ENCODE measurements at regions not wholly inside any gene's neighbourhood (a gene's known extent, or its start where the extent isn't known, plus 50 kb on each side); places are given as distances from the start of the nearest gene placed in this dataset.
A peak's percentile ranks its signal among the peaks of the same experiment; 100 is the strongest.

DNA sequence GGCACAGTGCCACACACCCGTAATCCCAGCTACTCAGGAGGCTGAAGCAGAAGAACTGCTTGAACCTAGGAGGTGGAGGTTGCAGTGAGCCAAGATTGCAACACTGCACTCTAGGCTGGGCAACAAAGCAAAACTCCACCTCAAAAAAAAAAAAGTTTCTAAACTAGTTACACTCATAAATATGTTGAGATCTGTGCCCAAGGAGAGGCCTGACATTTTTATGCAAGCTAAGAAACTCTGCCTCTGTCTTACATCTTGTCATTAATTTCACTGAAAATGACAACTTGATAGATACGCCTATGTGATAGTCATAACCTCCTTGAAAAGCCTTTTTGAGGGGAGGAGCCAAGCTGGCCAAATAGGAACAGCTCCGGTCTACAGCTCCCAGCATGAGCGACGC lies 412.7 kb downstream of the STK39 start:
- no peaks in the 10 kb centered on the region for H4K20me1 ChIP-seq (ENCODE audit: control insufficient read depth, extremely low read depth, insufficient read depth, low read length)
- H3K4me2 ChIP-seq (ENCODE audit: control insufficient read depth, extremely low read depth, insufficient read depth, low read depth, low read length) = no peak overlapping the region
- H3K4me3 ChIP-seq (ENCODE audit: control insufficient read depth in 2 of 3, extremely low read depth in 1 of 3, insufficient read depth in 2 of 3, low read depth in 1 of 3, low read length in 3 of 3) = no peak overlapping the region
- H3K4me1 ChIP-seq (ENCODE audit: control insufficient read depth, extremely low read depth, insufficient read depth, low read length) = no peaks in the 10 kb centered on the region
- H3K9me1 ChIP-seq (ENCODE audit: control insufficient read depth, extremely low read depth, insufficient read depth, low read length) = no peaks in the 10 kb centered on the region
- TF ChIP-seq EZH2 (IDR thresholded peaks at IDR 0.05; ENCODE audit: low read length) = no peak
- TF ChIP-seq, protein P1, sequence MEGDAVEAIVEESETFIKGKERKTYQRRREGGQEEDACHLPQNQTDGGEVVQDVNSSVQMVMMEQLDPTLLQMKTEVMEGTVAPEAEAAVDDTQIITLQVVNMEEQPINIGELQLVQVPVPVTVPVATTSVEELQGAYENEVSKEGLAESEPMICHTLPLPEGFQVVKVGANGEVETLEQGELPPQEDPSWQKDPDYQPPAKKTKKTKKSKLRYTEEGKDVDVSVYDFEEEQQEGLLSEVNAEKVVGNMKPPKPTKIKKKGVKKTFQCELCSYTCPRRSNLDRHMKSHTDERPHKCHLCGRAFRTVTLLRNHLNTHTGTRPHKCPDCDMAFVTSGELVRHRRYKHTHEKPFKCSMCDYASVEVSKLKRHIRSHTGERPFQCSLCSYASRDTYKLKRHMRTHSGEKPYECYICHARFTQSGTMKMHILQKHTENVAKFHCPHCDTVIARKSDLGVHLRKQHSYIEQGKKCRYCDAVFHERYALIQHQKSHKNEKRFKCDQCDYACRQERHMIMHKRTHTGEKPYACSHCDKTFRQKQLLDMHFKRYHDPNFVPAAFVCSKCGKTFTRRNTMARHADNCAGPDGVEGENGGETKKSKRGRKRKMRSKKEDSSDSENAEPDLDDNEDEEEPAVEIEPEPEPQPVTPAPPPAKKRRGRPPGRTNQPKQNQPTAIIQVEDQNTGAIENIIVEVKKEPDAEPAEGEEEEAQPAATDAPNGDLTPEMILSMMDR (optimal IDR thresholded peaks at IDR 0.05 in 1 of 3, IDR thresholded peaks at IDR 0.05 in 1 of 3, conservative IDR thresholded peaks at IDR 0.05 in 1 of 3; ENCODE audit: extremely low read depth in 1 of 3, insufficient read depth in 2 of 3, low read length in 3 of 3) = no peak
- no peaks in the 10 kb centered on the region for H3K36me3 ChIP-seq (ENCODE audit: control insufficient read depth in 2 of 2, extremely low read depth in 1 of 2, insufficient read depth in 2 of 2, low read length in 2 of 2)
- no peaks in the 10 kb centered on the region for H3K27me3 ChIP-seq (ENCODE audit: control insufficient read depth, extremely low read depth, insufficient read depth, low read length)
- H3K79me2 ChIP-seq (ENCODE audit: control insufficient read depth, insufficient read depth, low read length) = no peaks in the 10 kb centered on the region
- H2AFZ ChIP-seq (ENCODE audit: control insufficient read depth, low read length) = no peak overlapping the region
- H3K9ac ChIP-seq (ENCODE audit: control insufficient read depth, extremely low read depth, insufficient read depth, low read length) = no peak overlapping the region
- DNase-seq (ENCODE audit: low read depth, low spot score) (no peak), FAIRE-seq (no peak)
- H3K27ac ChIP-seq (ENCODE audit: control insufficient read depth, insufficient read depth, low read length) = no peak overlapping the region
- no peaks in the 10 kb centered on the region for H3K9me3 ChIP-seq (ENCODE audit: control insufficient read depth, low read depth, low read length)
- dilution Hi-C loops (cut with MboI; ENCODE audit: extremely low pct_ligation_motif_present, low sequenced_read_pairs) = no loop called here

DNA sequence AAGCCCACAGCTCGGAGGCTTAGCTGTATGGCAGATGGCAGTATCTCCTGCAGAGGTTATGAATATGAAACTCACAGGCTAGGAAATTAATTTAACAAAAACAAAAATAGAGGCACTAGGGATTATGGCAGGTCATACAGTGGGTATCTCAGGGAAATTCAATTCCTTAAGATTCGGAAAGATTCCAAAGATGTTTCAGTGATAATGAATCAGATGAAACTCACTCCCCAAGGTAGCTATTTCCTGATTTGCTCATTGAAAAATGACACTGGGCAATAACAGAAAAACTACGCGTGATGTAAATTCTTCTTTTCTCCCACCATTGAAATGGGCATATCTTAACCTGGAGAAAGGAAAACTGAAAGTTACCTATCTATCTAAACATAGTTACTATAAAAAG lies 414.1 kb downstream of the STK39 start:
- no peaks in the 10 kb centered on the region for H3K9me3 ChIP-seq (ENCODE audit: control insufficient read depth, low read depth, low read length)
- no peaks in the 10 kb centered on the region for H3K79me2 ChIP-seq (ENCODE audit: control insufficient read depth, insufficient read depth, low read length)
- FAIRE-seq (no peak), DNase-seq (ENCODE audit: low read depth, low spot score) (no peak)
- peak overlapping the region; percentile 29 for H3K4me2 ChIP-seq (ENCODE audit: control insufficient read depth, extremely low read depth, insufficient read depth, low read depth, low read length)
- no peaks in the 10 kb centered on the region for H3K9me1 ChIP-seq (ENCODE audit: control insufficient read depth, extremely low read depth, insufficient read depth, low read length)
- H3K27ac ChIP-seq (ENCODE audit: control insufficient read depth, insufficient read depth, low read length) = no peak overlapping the region
- no peaks in the 10 kb centered on the region for H3K36me3 ChIP-seq (ENCODE audit: control insufficient read depth in 2 of 2, extremely low read depth in 1 of 2, insufficient read depth in 2 of 2, low read length in 2 of 2)
- H3K27me3 ChIP-seq (ENCODE audit: control insufficient read depth, extremely low read depth, insufficient read depth, low read length) = no peaks in the 10 kb centered on the region
- TF ChIP-seq, protein P1 (optimal IDR thresholded peaks at IDR 0.05 in 1 of 3, IDR thresholded peaks at IDR 0.05 in 1 of 3, conservative IDR thresholded peaks at IDR 0.05 in 1 of 3; ENCODE audit: extremely low read depth in 1 of 3, insufficient read depth in 2 of 3, low read length in 3 of 3) = no peak
- no peak for TF ChIP-seq EZH2 (IDR thresholded peaks at IDR 0.05; ENCODE audit: low read length)
- H3K4me1 ChIP-seq (ENCODE audit: control insufficient read depth, extremely low read depth, insufficient read depth, low read length) = no peaks in the 10 kb centered on the region
- no peak overlapping the region for H2AFZ ChIP-seq (ENCODE audit: control insufficient read depth, low read length)
- H3K9ac ChIP-seq (ENCODE audit: control insufficient read depth, extremely low read depth, insufficient read depth, low read length) = no peak overlapping the region
- H4K20me1 ChIP-seq (ENCODE audit: control insufficient read depth, extremely low read depth, insufficient read depth, low read length) = no peaks in the 10 kb centered on the region
- dilution Hi-C loops (cut with MboI; ENCODE audit: extremely low pct_ligation_motif_present, low sequenced_read_pairs) = no loop called here
- no peak overlapping the region for H3K4me3 ChIP-seq (ENCODE audit: control insufficient read depth in 2 of 3, extremely low read depth in 1 of 3, insufficient read depth in 2 of 3, low read depth in 1 of 3, low read length in 3 of 3)

Data from keratinocyte (primary cell).